Activated naive CD8-positive, alpha-beta T cell treated with anti-CD3 and anti-CD28 coated beads, Interleukin-2, amount 10 ng/mL, durations not matched to agents 7 days and 5 days (primary cell): ENCODE measurements at regions not wholly inside any gene's neighbourhood (a gene's known extent, or its start where the extent isn't known, plus 50 kb on each side); places are given as distances from the start of the nearest gene placed in this dataset.

Experiments used
- ATAC-seq: fragments of 150-1000 bp; cut with Tn5 transposase; one replicate; pipeline ENCODE4 v1.10.0; 2021; ENCODE audit warnings: low read depth, moderate library complexity
- POLR2A ChIA-PET: fragments of 350-600 bp; sonication (Branson Sonifier 250); formaldehyde crosslinking; loops from one replicate; lab custom pipeline; 2021; ENCODE audit warnings: antibody characterized with exemption; lab: Charles Lee
- DNase-seq: peaks from one replicate; pipeline ENCODE4 v3.0.0; 2021
- H3K27ac Mint-ChIP-seq: one replicate; pipeline ENCODE4 v1.8.0; 2022; ENCODE audit warnings: mild to moderate bottlenecking, mixed read lengths
- H3K27me3 Mint-ChIP-seq: one replicate; pipeline ENCODE4 v1.8.0; 2022; ENCODE audit warnings: mild to moderate bottlenecking, moderate library complexity, mixed read lengths
- H3K36me3 Mint-ChIP-seq: one replicate; pipeline ENCODE4 v1.8.0; 2021; ENCODE audit warnings: mild to moderate bottlenecking, mixed read lengths
- H3K4me1 Mint-ChIP-seq: one replicate; pipeline ENCODE4 v1.8.0; 2021; ENCODE audit warnings: mixed read lengths
- H3K4me3 Mint-ChIP-seq: one replicate; pipeline ENCODE4 v1.8.0; 2022; ENCODE audit warnings: mild to moderate bottlenecking, moderate library complexity, mixed read lengths
- H3K9me3 Mint-ChIP-seq: one replicate; pipeline ENCODE4 v1.8.0; 2021; ENCODE audit warnings: mixed read lengths

DNA sequence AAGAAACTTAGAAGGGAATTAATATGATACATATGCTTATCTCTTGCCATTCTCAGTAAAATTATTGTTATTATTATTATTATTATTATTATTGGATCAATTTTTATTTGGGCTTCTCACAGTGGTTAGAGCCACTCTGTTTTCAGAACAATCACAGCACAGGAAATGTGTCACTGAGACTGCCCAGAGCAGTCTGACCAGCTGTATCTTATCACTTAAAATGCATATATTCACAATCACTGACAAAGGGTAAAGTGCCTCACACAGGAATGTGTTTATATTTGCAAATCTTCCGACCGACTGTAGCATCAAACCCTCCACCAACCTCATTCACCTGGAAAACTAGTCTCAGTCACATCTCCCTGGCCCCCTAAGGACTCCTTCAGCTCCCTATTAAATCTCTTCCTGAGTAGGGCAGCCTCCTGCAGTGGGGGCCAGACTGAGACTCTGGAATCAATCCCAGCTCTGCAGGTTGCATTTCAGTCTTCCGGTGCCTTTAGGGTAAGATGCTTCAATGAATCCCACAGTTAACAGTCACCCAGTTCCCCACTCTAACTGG, 738.3 kb upstream of the SLITRK5 start:
- Mint-ChIP-seq H3K27me3 (no peaks in the 10 kb centered on the region), H3K36me3 (no peaks in the 10 kb centered on the region), H3K4me3 (no peak overlapping the region), H3K9me3 (no peaks in the 10 kb centered on the region), H3K4me1 (no peaks in the 10 kb centered on the region), H3K27ac (no peak overlapping the region)
- ATAC-seq (no peak), DNase-seq (no peak)
- POLR2A ChIA-PET, result no interaction called here

DNA sequence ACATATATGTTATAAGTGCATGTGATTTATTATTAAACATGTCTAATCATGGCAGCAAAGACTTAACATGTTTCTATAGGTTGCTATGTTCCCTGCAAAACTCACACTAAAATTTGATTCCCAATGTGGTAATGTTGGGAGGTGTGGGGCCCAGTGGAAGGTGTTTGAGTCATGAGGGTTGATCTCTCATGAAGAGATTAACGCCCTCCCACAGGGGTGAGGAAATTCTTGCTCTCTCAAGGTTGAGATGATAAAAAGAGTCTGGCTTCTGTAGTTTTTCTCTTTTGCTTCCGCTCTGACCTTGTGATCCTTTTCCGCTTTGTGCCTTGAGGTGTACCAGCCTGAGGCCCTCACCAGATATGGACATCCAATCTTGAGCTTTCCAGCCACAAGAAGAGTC, 737.5 kb upstream of the SLITRK5 start:
- no peaks in the 10 kb centered on the region for H3K27me3 Mint-ChIP-seq
- no peaks in the 10 kb centered on the region for H3K9me3 Mint-ChIP-seq
- H3K36me3 Mint-ChIP-seq, result no peaks in the 10 kb centered on the region
- no peak overlapping the region for H3K27ac Mint-ChIP-seq
- ATAC-seq, result no peak
- POLR2A ChIA-PET, result no interaction called here
- no peak for DNase-seq
- no peak overlapping the region for H3K4me3 Mint-ChIP-seq
- no peaks in the 10 kb centered on the region for H3K4me1 Mint-ChIP-seq

DNA sequence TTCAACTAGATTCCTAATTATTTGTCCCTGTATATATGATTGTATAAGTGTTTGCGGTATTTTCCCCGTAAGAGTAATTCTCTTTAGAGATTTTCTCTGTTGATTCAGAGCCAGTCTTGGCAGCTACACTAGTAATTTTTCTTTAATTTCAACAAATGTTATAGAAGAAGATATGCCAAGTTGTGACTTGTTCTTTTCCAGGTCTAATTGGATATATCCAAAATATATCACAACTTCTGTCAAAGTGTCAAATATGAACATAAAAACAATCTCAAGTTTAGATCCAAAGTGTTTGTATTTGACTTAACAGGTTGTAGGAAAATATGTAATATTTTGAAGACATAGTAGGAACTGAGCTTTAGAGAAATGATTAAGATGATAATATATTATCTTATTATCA, 733.9 kb upstream of the SLITRK5 start:
- H3K27me3 Mint-ChIP-seq, result no peaks in the 10 kb centered on the region
- no peak overlapping the region for H3K4me3 Mint-ChIP-seq
- H3K9me3 Mint-ChIP-seq, result no peaks in the 10 kb centered on the region
- no peak for ATAC-seq
- no peak for DNase-seq
- no peaks in the 10 kb centered on the region for H3K4me1 Mint-ChIP-seq
- POLR2A ChIA-PET, result no interaction called here
- H3K27ac Mint-ChIP-seq, result no peak overlapping the region
- no peaks in the 10 kb centered on the region for H3K36me3 Mint-ChIP-seq

DNA sequence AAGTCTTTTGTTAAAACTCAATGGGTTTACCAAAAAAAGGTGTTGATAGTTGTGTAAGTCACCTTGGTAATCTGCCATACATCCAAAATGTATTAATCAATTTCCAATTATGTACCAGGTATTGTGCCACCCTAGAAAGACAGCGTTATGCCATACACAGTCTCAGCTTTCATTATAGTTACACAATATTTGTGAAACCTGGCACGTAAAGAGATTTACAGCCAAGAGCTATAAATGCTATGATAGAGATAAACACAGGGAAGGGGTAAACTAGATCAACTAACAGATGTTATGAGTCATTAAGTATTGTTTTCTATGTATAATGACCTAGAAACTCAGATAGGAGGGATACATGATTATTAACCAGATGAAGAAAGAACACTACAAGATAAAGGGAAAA, 725.6 kb upstream of the SLITRK5 start:
- DNase-seq (no peak), ATAC-seq (no peak)
- no peaks in the 10 kb centered on the region for H3K9me3 Mint-ChIP-seq
- H3K4me1 Mint-ChIP-seq, result no peaks in the 10 kb centered on the region
- H3K36me3 Mint-ChIP-seq, result no peaks in the 10 kb centered on the region
- no peak overlapping the region for H3K27ac Mint-ChIP-seq
- no peak overlapping the region for H3K4me3 Mint-ChIP-seq
- POLR2A ChIA-PET, result no interaction called here
- no peaks in the 10 kb centered on the region for H3K27me3 Mint-ChIP-seq

DNA sequence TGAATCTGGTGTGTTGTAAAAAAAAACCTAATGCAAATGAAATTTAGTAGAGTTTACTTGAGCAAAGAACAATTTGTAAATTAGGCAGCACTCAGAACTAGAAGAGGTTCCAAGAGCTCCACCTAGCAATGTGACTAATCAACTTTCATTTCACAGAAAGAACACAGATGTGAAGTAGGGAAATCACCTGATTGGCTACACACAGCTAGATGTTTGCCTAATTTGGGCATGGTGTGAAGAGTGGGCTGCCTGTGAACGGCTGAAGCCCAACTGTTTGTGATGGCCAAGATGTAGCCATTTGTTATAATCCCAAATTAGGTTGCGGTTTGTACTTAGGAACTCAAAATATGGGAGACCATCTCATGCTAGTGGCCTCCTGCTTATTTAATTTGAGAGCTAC, 724.4 kb upstream of the SLITRK5 start:
- POLR2A ChIA-PET, result no interaction called here
- no peaks in the 10 kb centered on the region for H3K9me3 Mint-ChIP-seq

DNA sequence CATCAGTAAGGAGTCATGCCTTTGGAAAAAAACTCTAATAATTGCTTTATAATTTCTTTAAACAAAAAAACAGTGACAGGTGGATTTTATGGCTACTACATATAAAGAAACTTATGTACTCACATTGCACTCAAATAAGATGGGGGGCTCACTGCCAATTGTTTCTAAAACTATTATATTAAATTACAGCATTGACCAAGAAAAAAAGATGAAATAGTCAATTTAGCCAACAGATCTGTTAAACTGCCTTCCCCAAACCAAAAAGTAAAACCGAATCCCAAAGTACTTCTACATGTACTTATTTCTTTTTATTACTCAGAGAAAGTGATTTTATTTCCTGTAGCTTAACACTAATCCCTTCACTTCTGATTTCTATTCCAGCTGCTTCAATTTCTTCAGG, 716.8 kb upstream of the SLITRK5 start:
- ATAC-seq (no peak), DNase-seq (no peak)
- H3K9me3 Mint-ChIP-seq, result peaks cover 7% of the 10 kb centered on the region
- POLR2A ChIA-PET, result no interaction called here
- H3K27me3 Mint-ChIP-seq, result no peaks in the 10 kb centered on the region
- H3K4me1 Mint-ChIP-seq, result no peaks in the 10 kb centered on the region
- H3K4me3 Mint-ChIP-seq, result no peak overlapping the region
- H3K36me3 Mint-ChIP-seq, result no peaks in the 10 kb centered on the region
- H3K27ac Mint-ChIP-seq, result no peak overlapping the region

More for the DNA sequence above, 724.4 kb upstream of the SLITRK5 start:
- DNase-seq, result no peak
- no peak overlapping the region for H3K4me3 Mint-ChIP-seq
- H3K4me1 Mint-ChIP-seq, result no peaks in the 10 kb centered on the region
- no peak for ATAC-seq
- no peaks in the 10 kb centered on the region for H3K36me3 Mint-ChIP-seq
- no peaks in the 10 kb centered on the region for H3K27me3 Mint-ChIP-seq
- no peak overlapping the region for H3K27ac Mint-ChIP-seq

DNA sequence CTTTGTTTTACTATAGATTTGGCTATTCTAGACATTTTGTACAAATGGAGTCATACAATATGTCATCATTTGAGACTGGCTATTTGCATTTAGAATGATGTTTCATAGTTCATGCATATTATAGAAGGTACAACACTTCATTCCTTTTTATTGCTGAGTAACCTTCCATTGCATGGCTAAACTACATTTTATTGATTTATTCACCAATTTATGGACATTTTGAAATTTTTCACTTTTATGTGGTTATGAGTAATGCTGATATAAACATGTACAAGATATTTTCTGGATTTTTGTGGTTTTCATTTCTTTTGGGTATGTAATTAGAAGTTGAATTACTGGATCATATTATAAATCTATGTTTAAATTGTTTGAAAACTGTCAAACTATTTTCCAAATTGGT, 710.3 kb upstream of the SLITRK5 start:
- Mint-ChIP-seq H3K36me3 (no peaks in the 10 kb centered on the region), H3K27me3 (no peaks in the 10 kb centered on the region), H3K27ac (no peak overlapping the region), H3K4me1 (no peaks in the 10 kb centered on the region), H3K4me3 (no peak overlapping the region), H3K9me3 (peaks cover 7% of the 10 kb centered on the region)
- ATAC-seq (no peak), DNase-seq (no peak)
- POLR2A ChIA-PET, result no interaction called here

DNA sequence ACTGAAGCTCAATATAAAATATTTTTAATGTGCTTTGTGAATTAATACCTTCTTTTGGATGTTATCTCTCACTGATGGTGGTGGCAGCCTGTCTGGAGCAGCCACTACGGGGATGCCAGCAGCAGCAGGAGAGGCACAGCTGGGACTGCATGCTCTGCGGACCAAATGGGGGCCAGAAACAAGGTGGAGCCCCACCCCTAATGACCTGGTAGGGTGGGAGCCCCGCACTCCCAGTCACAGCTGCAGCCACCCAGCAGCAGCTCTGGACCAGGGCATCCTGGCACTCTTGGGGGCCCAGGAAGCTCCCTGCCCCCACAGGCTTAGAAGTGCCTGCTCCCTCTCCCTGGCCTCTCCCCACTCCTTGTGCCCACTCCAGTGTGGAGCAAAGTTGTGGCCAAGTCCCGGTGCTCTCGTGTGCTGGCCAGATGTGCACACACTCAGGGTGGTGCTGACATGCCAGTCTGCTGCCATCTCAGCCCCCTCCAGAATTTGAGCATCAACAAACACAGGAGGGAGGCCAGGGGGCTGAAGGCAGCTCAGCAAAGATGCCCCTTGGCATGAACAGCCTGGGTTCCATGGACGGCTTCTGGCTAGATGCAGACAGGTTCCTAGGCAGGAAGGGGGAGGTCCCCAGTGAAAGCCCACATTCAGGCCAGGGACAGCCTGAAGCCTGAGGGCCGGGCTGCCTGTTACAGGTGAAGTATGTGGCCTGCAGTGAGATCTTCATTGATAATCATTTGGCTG, 696.7 kb upstream of the SLITRK5 start:
- ATAC-seq (no peak), DNase-seq (no peak)
- no peak overlapping the region for H3K27ac Mint-ChIP-seq
- no peaks in the 10 kb centered on the region for H3K9me3 Mint-ChIP-seq
- H3K27me3 Mint-ChIP-seq, result no peaks in the 10 kb centered on the region
- no peak overlapping the region for H3K4me3 Mint-ChIP-seq
- no peaks in the 10 kb centered on the region for H3K36me3 Mint-ChIP-seq
- POLR2A ChIA-PET, result no interaction called here
- no peaks in the 10 kb centered on the region for H3K4me1 Mint-ChIP-seq

DNA sequence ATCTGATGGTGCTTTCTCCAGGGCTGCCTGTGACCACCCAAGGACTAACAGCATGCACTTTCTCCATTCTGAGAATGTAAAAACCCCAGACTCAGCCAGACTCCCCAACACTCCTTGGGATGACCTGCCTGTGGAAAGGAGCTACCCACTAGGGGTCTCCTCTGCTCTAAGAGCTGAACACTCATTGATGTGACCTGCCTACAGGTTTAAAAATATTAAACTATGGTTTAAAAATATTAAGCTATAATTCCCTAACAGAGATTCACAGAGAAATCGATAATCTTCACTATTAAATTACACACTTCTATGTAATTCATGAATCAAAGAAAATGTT, 696.2 kb upstream of the SLITRK5 start:
- H3K4me3 Mint-ChIP-seq, result no peak overlapping the region

DNA sequence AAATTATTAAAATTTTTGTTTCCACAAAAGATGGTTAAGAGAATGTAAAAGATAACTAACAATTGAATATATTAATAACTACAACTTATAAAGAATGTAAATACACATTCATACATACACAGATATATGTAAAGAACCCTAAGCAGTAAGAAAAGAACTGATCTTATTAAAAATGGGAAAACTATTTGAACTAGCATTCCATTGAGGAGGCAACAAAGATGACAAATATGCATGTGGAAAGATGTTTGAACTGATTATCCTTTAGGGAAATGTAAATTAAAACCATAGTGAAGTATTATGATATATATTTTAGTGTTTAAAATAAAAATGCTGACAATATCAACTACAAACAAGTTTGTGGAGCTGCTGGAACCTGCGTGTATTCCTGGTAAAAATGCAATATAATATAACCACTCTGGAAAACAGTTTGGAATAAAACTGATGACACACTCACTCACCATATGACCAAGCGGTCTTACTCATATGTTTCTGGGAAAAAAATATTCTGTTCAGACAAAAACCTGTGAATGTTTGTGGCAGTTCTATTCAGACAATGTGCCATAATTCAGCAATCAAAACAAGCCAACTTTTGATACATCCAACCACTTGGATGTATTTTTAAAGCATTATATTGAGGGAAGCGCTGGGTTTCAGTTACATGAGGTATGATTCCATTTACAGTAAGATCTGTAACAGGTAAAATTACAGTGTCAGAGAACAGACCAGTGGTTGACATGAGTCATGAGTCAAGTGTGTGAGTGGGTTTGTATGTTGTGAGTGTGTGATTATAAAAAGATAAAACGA, 694.4 kb upstream of the SLITRK5 start:
- Mint-ChIP-seq H3K4me3 (no peak overlapping the region), H3K4me1 (no peaks in the 10 kb centered on the region), H3K27ac (no peak overlapping the region), H3K36me3 (no peaks in the 10 kb centered on the region), H3K9me3 (no peaks in the 10 kb centered on the region), H3K27me3 (no peaks in the 10 kb centered on the region)
- DNase-seq (no peak), ATAC-seq (no peak)
- POLR2A ChIA-PET, result no interaction called here

More for the DNA sequence above, 696.2 kb upstream of the SLITRK5 start:
- DNase-seq (no peak), ATAC-seq (no peak)
- Mint-ChIP-seq H3K27ac (no peak overlapping the region), H3K27me3 (no peaks in the 10 kb centered on the region), H3K4me1 (no peaks in the 10 kb centered on the region), H3K36me3 (no peaks in the 10 kb centered on the region), H3K9me3 (no peaks in the 10 kb centered on the region)
- POLR2A ChIA-PET, result no interaction called here

DNA sequence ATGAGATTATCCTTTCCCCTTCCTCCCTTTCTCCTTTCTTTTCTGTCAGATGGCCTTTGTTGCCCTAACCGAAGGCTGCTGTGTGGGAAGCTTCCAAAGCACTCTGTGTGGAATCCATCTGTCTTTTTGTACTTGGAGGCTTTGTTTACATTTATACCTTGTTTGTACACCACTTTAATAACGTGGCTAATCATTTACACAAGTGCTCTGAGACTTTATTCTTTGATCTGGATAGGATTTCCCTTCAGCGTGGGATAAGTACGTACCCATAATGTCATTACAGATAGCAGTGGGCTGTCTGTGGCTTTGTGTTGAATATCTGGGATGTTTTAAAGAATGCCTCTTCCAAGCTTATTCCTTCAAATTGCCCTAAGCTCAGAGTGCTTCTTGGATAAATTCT, 684.7 kb upstream of the SLITRK5 start:
- Mint-ChIP-seq H3K4me1 (no peaks in the 10 kb centered on the region), H3K36me3 (no peaks in the 10 kb centered on the region), H3K4me3 (no peak overlapping the region), H3K27ac (no peak overlapping the region), H3K9me3 (no peaks in the 10 kb centered on the region), H3K27me3 (no peaks in the 10 kb centered on the region)
- ATAC-seq (no peak), DNase-seq (no peak)
- POLR2A ChIA-PET, result no interaction called here

DNA sequence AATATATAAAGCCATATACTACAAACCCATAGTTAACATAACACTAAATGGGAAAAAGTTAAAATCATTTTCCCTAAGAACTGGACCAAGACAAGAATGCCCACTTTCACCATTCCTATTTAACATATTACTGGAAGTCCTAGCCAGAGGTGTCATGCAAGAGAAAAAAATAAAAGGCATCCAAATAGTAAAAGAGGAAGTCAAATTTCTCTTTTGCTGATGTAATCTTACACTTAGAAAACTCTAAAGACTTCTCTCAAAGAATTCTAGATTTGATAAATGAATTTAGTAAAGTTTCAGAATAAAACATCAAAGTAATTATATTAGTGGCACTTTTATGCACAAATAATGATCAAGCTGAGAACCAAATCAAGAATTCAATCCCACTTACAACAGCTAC, 678.9 kb upstream of the SLITRK5 start:
- Mint-ChIP-seq H3K4me1 (no peaks in the 10 kb centered on the region), H3K27me3 (no peaks in the 10 kb centered on the region), H3K27ac (no peak overlapping the region), H3K9me3 (peaks cover 3% of the 10 kb centered on the region), H3K36me3 (no peaks in the 10 kb centered on the region), H3K4me3 (no peak overlapping the region)
- DNase-seq, result no peak
- POLR2A ChIA-PET, result no interaction called here
- ATAC-seq, result no peak

DNA sequence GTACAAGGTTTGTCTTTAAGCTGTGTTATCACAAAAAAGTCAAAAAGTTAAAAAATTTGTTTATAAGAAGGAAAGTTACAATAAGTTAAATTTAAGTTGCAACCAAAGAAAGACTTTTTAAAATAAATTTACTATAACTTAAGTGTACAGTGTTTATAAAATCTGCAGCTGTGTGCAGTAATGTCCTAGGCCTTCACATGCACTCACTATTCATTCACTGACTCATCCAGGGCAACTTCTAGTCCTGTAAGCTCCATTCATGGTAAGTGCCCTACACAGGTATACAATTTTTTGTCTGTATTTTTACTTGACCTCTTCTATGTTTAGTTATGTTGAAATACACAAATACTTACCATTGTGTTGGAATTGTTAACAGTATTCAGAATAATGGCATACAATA, 667.9 kb upstream of the SLITRK5 start:
- ATAC-seq (no peak), DNase-seq (no peak)
- H3K9me3 Mint-ChIP-seq, result peaks cover 2% of the 10 kb centered on the region
- H3K4me1 Mint-ChIP-seq, result no peaks in the 10 kb centered on the region
- H3K27me3 Mint-ChIP-seq, result no peaks in the 10 kb centered on the region
- no peaks in the 10 kb centered on the region for H3K36me3 Mint-ChIP-seq
- no peak overlapping the region for H3K4me3 Mint-ChIP-seq
- POLR2A ChIA-PET, result no interaction called here
- no peak overlapping the region for H3K27ac Mint-ChIP-seq

DNA sequence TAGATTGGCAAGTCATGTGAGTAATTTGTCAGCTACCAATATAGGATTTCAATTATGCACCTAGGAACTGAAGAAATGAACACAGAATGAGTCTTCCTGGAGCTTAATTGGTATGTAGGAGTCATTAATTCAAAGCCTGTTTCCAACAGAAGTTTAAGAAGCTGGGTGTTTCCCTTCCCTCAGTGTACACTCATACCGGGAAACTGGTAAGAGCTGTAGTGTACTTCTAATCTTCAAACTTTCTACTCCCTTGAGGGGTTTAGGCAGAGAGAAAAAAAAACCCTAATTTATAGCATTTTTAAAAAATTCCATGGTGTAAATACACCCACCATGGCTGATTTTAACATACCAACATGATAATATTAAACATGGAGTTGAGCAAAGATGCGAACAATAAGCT, 665.7 kb upstream of the SLITRK5 start:
- Mint-ChIP-seq H3K9me3 (peaks cover 3% of the 10 kb centered on the region), H3K4me1 (no peaks in the 10 kb centered on the region), H3K27me3 (no peaks in the 10 kb centered on the region), H3K36me3 (no peaks in the 10 kb centered on the region), H3K27ac (no peak overlapping the region), H3K4me3 (no peak overlapping the region)
- POLR2A ChIA-PET, result no interaction called here
- ATAC-seq (no peak), DNase-seq (no peak)
